Ammon's horn (tissue), 1 donor: ENCODE measurements at regions not wholly inside any gene's neighbourhood (a gene's known extent, or its start where the extent isn't known, plus 50 kb on each side); places are given as distances from the start of the nearest gene placed in this dataset.
A peak's percentile ranks its signal among the peaks of the same experiment; 100 is the strongest.
"Not testable (repeated sequence)": the region's sequence is repeated elsewhere in the genome, so short reads cannot be mapped to it uniquely, and the experiment has no call there.

Source experiments
- DNase-seq: peaks from one replicate; pipeline ENCODE4 v3.0.0-alpha.2; 2016; ENCODE audit warnings: low spot score

DNA sequence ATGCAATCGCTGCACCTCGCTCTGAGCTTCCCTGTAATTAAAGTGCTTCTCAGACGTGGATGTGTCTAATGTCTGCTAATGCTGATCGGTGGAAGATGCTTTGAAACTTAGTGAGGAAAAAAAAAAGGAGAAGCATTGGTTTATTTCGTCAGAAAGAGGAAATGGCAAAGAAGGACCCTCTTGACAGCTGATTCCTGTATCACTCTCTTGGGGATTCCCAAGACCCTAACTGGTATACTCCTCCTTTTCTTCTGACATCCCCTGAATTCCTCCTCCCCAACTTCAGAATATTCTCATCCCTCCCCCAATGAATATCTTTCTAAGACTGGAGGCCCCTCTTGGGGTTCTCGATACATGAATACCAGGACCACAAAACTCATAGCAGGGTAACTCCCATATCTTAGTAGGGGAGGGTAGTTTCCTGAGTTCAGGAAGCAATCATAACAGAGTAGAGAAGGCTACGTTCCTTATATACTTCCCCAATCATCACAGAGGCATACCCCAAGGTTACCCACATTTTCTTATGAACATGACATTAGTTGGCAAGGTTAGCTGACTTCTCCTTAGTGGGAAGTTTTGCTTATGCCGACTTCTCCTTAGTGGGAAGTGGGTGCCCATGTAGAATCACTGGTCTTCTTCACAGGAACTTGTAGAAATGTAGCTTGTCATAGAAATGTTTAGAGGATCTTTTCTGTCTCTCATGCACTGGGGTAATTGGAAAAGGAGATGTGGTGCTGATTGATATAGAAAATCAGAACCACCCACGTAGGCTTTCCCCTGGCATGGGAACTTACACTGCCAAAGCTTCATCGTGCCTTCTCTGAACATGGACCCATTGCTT lies 63.8 kb upstream of the ATXN1 start:
- no peak for DNase-seq

DNA sequence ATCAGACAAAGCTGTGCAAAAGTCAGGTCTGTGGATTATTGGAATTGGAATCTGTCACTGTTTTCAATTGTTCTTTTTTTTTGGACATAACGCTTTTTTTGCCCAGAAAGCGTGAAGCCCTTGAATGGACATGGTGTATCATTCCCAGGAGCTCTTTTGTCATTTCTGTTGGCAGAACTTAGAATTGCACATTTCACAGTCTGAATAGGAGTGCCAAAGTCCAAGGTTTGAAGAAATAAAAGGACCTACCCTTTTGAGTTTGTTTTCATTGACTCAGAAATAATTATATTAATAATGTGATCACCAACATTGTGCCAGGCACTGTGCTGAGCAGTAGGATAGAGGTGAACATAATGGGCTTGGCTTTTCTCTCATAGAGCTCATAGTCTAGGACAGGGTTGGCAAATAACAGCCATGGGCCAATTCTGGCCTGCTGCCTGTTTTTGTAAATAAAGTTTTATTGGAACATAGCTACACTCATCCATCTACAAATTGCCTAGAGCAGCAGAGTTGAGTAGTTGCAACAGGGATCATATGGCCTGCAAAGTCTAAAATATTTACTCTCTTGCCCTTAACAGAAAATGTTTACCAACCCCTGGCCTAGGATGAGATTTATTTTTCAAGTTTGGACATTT lies 62.6 kb upstream of the ATXN1 start:
- DNase-seq = no peak

DNA sequence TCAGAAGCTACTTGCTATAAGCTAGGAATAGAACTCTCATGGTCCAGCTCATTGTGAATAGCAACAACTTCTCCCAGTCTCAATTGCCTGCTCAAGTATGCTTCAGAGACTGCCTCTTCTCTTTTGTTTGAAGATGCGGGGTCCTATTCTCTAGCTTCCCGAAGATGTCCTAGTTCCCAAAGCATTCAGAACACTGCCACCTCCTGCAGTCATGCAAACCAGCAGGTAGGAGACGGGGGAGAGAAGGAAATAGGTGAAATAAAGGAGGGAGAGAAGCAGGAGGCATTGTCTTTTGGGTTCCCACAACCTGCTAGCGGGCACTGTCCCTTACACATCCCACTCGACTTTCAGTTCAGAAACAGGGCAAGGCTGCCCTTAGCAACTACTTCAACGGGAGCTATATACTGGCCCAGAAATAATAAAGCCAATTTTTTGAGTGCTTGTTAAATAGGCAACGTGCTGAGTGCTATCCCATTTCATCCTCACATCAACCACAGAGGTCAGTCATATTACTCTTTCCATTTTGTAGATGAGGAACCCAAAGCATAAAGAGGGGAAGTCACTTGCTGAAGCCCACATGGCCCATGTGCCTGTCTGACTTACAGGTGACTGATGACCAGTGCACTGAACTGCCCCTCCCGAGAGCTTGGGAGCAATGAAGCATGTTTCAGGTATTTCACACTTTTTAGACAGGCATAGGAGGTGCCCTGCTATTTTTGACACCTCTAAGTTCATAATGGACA lies 61.9 kb upstream of the ATXN1 start:
- no peak for DNase-seq

DNA sequence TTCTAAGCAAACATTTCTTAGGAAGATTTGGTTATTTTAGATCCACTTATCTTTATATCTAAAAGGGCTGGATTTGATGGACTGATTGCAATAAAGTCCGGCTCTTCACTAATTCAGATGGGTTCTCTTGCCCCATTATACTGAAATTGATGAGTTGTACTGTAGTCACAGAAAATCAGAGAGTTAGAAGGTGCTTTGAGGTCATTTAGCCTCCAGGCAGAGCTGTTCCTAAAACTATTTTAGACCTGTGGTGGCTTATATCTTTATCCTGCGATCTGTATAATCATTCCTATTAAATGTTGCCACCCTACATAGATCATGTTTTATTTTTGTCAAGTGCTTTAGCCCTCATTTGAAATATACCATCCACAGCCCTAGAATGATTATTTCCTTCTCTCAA lies 61.3 kb upstream of the ATXN1 start:
- no peak for DNase-seq

DNA sequence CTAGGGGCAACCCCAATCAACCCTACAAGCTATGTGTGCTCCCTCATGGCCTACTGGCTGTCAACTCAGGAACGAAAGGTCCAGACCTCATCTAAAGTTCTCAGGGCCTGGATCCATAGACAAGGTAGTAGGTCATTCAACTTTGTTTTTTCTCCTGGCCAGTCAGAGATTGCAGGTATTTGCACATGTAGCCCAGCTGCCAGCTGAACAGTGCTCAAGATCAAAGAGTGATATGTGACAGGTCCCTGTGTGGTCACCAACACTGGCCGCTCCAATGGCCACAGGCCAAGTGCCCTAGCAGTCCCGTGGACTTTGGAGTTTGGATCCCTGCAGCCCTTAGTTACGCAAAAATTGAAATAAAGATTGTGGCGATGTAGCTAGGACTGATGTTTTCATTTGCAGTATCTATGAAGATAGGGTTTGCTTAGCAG lies 60.6 kb upstream of the ATXN1 start:
- no peak for DNase-seq

DNA sequence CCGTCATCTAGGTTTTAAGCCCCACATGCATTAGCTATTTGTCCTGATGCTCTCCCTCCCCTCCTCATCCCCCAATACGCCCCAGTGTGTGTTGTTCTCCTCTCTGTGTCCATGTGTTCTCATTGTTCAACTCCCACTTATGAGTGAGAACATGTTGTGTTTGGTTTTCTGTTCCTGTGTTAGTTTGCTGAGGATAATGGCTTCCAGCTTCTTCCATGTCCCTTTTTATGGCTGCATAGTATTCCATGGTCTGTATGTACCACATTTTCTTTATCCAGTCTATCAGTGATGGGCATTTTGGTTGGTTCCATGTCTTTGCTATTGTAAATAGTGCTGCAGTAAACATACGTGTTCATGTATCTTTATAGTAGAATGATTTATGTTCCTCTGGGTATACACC lies 59.0 kb upstream of the ATXN1 start:
- not testable (repeated sequence) for DNase-seq

DNA sequence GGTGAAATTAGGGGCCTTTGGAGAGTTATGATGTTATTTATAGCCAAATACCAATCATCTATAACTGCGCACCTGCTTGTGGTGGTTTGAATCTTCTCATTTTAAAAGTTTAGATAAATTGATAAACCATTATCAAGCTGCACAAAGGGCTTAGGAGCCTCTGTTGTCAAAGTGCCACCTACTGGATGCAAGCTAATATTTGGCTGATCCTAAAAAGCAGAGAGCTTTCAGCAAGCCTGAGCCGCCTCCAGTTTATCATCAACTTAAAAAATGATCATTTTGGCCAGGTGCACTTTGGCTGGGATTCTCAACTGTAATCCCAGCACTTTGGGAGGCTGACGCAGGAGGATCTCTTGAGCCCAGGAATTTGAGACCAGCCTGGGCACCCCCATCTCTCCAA lies 58.5 kb upstream of the ATXN1 start:
- DNase-seq = peak; percentile 43

DNA sequence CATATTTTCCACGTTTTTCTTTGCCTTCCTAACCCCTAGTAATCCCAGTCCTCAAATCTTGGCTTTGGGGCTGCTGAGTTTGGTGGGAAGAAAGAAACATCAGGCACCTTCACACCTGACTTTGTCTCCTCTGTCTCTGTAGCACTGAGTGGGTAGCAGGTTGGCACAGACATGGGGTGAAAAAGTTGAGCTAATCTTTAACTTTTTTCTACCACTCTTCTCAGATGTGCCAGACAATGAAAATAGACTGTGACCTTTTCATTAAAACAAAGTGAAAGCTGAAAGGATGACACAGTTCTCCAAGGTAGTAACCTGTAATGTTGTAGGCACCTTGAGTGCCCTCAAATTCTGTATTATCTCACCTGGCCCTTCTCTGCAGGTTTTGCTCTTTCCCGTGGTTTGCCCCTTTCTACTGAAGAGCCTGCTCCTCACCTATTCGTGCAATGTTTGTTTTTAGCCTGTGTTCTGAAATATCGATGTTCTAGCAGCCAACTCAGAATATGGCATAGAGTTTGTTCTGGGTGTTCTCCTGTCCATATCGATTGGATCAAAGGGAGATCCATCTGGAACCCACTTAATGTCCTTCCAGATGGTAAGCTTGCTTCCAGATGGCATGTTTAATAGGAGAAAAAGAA lies 57.8 kb upstream of the ATXN1 start:
- DNase-seq = no peak

DNA sequence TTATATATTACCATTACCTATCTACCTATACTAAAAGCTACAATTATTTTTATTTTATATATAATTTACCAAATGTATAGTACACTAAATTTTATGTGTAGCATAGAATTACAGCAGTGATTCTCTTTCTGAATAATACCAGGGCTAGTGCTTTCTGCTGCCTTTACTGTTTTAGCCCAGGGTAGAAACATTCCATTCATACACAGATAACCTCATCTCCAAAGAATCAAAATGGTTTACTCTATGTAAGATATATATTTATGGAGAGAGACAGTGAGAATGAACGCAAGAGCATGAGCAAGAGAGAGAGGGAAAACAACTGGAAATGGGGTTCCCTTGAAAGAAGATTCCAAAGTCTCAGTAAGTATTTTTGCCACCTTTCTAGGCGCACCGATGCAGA lies 56.3 kb upstream of the ATXN1 start:
- no peak for DNase-seq

DNA sequence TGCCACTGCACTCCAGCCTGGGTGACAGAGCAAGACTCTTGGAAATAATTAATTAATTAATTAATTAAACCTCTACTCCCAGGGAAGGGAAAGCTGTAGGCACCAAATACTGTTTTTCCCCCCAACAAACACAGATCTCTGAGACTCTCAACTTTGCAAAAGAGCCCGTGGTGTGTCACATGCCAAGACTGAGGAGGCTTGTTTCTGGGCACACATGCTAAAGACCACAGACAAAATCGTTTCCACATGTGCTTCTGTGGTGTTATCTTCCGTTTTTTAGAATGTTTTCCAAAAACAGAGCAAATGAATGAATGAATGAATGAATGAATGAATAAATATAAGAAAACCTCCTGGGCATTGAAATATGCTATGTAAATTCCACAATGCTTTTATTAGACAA lies 55.6 kb upstream of the ATXN1 start:
- DNase-seq = no peak

DNA sequence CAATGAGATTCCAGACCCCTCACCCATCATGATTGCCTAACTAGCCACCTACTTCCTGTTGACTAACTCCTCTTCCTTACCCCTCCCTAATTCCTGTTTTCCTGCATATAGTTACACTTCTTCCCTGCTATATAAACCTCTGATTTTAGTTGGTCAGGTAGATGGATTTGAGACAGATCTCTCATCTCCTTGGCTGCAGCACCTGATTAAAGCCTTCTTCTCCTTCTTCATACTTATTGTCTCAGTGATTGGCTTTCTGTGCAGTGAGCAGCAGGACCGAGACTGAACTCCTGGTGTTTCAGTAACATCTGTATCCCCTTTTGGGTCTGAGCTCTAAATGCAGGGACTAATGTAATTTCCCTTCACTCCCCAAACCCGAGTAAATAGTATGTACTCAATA lies 51.7 kb upstream of the ATXN1 start:
- no peak for DNase-seq

DNA sequence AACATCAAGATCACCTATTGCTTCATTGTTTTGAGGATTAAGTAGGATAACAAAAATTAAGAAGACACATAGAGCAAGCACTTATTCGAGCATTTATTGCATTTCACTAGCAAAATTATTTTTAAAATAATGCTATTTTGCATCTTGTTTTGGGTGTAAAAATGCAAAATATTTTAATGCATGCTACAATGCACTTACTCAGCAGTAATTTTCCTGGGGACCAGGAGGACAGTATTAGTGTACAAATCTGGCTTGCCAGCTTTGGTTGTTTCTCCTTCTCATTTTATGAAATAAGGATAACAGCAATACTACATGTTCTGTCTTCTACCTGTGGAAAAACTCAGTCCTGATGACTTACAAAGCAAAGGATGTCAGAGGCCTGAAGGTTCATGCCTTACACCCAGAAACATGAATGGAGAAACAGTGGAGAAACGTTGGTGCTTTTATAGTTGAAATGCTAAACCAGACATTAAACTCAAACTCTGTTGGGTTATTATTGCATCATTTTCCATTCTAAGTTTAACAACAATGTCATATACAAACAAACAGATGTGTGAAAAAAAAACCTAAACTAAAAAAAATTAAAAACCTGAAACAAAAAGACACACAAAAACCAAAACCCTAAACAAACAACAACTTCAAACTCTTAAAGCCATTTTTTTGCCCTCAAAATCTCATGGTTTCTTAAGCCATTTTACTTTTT lies 50.2 kb upstream of the ATXN1 start:
- no peak for DNase-seq
